ENCODE measurements at regions not wholly inside any gene's neighbourhood (a gene's known extent, or its start where the extent isn't known, plus 50 kb on each side); places are given as distances from the start of the nearest gene placed in this dataset.

DNA sequence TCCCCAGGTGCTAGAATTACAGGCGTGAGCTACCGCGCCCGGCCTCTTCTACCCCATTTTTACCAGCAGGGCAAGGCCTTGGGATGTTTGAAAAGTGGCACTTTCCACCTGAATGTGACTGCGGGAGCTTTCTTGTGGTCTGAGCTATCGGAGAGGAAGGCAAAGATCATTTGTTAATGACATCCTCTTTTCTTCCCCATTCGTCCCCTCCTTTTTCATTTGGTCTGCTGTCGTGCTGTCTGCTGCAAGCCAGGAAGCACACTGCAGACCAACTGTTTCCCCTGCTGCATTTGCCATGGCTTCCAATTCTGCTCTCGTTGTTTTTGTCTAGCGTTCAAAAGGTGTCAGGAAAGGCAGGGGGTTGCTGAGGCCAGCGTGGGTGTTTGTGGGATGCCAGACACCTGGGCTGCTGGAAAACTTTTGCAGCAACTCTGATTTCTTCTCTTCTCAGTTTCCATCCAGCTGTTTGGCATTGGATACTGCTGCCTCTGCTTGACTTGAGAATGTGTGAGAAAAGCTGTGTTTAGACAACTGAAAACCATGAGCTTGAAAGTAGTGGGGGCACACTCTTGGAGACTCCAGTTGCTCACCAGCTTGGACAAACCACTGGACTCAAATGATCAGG is 196.4 kb upstream of the MSX2 start (continued):
- TF ChIP-seq ZBTB33 (IDR thresholded peaks at IDR 0.05) = no peak
- no peak for TF ChIP-seq PAX5 (IDR thresholded peaks at IDR 0.05; ENCODE audit: borderline replicate concordance, low read depth, low read length)
- TF ChIP-seq MXI1 (IDR thresholded peaks at IDR 0.05; ENCODE audit: low read depth, low read length) = no peak

- H3K4me3 ChIP-seq = no peak overlapping the region
- H3K79me2 ChIP-seq (ENCODE audit: control insufficient read depth, insufficient read depth, low read length) = no peaks in the 10 kb centered on the region
- no peak for TF ChIP-seq CREB1 (IDR thresholded peaks at IDR 0.05; ENCODE audit: low read depth)
- TF ChIP-seq MYB (IDR thresholded peaks at IDR 0.05; ENCODE audit: borderline replicate concordance, low read depth, low read length) = no peak
- TF ChIP-seq E2F8 (IDR thresholded peaks at IDR 0.05; ENCODE audit: low read depth, partially characterized antibody) = no peak
- no peak for TF ChIP-seq RCOR1 (conservative IDR thresholded peaks at IDR 0.05; ENCODE audit: low read depth, low read length)
- RAD21 ChIA-PET (ENCODE audit: unreplicated experiment) = no interaction called here
- POLR2A ChIA-PET = no interaction called here
- CTCF ChIA-PET = no interaction called here
- no peak for FAIRE-seq
- no TSS peak for BruUV-seq (replicated peaks)
- ATAC-seq = no peak
- SMC1A ChIA-PET (ENCODE audit: uncharacterized antibody, unreplicated experiment) = no interaction called here
- no peaks in the 10 kb centered on the region; a peak in 2 of 4 replicates for H3K27me3 ChIP-seq (replicated peaks in 1 of 2; ENCODE audit: control insufficient read depth in 2 of 2, insufficient read depth in 2 of 2, low read length in 1 of 2)
- H3K4me1 ChIP-seq (ENCODE audit: control insufficient read depth, insufficient read depth, low read length) = no peaks in the 10 kb centered on the region
- DNase-seq (ENCODE audit: low read depth, low spot score) = no peak
- no peaks in the 10 kb centered on the region for H3K36me3 ChIP-seq (ENCODE audit: control insufficient read depth in 2 of 2, insufficient read depth in 2 of 2, low read length in 1 of 2)
- H3K9me3 ChIP-seq (replicated peaks; ENCODE audit: control insufficient read depth, insufficient read depth, low read length) = no peaks in the 10 kb centered on the region
- H3K27ac ChIP-seq (ENCODE audit: control insufficient read depth, insufficient read depth) = no peak overlapping the region
- 18% methylated on average over 5 of the region's 6 CpGs for WGBS (ENCODE audit: insufficient coverage, insufficient replicate concordance, low lambda C conversion rate, missing lambda C conversion rate)
- no peak overlapping the region for H3K4me2 ChIP-seq (ENCODE audit: control insufficient read depth, insufficient read depth)
- H2AFZ ChIP-seq (ENCODE audit: control insufficient read depth, low read depth, low read length) = no peak overlapping the region
- no peak overlapping the region for H3K9ac ChIP-seq (ENCODE audit: control insufficient read depth, insufficient read depth, low read length)
- in situ Hi-C loops (cut with MboI) = no loop called here
- intact Hi-C loops (cut with micrococcal nuclease; ENCODE audit: unreplicated experiment) = no loop called here
- no peaks in the 10 kb centered on the region for H4K20me1 ChIP-seq (ENCODE audit: control insufficient read depth, insufficient read depth)
These were observed 195.4 kb upstream of the MSX2 start for GRCh38 chr5:174528821-174529544.

Measured in GM12878 (cell line).